ENCODE measurements at regions not wholly inside any gene's neighbourhood (a gene's known extent, or its start where the extent isn't known, plus 50 kb on each side); places are given as distances from the start of the nearest gene placed in this dataset.

GRCh38 chr14:45976001-45976400 is 675.6 kb downstream of the RPL10L start:
- TF ChIP-seq POLR2A (IDR thresholded peaks at IDR 0.05; ENCODE audit: low read length) = no peak
- no peak for TF ChIP-seq GATA1 (IDR thresholded peaks at IDR 0.05; ENCODE audit: low read depth, low read length)

All from erythroblast (primary cell).